ENCODE measurements at regions not wholly inside any gene's neighbourhood (a gene's known extent, or its start where the extent isn't known, plus 50 kb on each side); places are given as distances from the start of the nearest gene placed in this dataset.

- H3K36me3 ChIP-seq (ENCODE audit: control insufficient read depth in 2 of 2, extremely low read depth in 1 of 2, insufficient read depth in 2 of 2, low read length in 2 of 2) = no peaks in the 10 kb centered on the region
- no peak for FAIRE-seq
- no peaks in the 10 kb centered on the region for H3K4me1 ChIP-seq (ENCODE audit: control insufficient read depth, extremely low read depth, insufficient read depth, low read length)
- DNase-seq (ENCODE audit: low read depth, low spot score) = no peak
- H3K79me2 ChIP-seq (ENCODE audit: control insufficient read depth, insufficient read depth, low read length) = no peaks in the 10 kb centered on the region
- TF ChIP-seq MAX (IDR thresholded peaks at IDR 0.05; ENCODE audit: insufficient read depth, insufficient read length) (no peak), FOS (IDR thresholded peaks at IDR 0.05; ENCODE audit: borderline replicate concordance, insufficient read depth, low read length) (no peak), CTCF (IDR thresholded peaks at IDR 0.05; ENCODE audit: extremely low read depth in 1 of 2, insufficient read depth in 1 of 2, low read depth in 1 of 2, low read length in 2 of 2) (no peak), GATA2 (IDR thresholded peaks at IDR 0.05; ENCODE audit: insufficient read depth, insufficient read length, low read depth, low read length) (no peak), EZH2 (IDR thresholded peaks at IDR 0.05; ENCODE audit: borderline replicate concordance, low read depth, low read length, severe bottlenecking) (no peak), POLR2A (IDR thresholded peaks at IDR 0.05; ENCODE audit: low read depth, low read length) (no peak), MYC (IDR thresholded peaks at IDR 0.05; ENCODE audit: low read depth, low read length) (no peak), POLR2AphosphoS5 (IDR thresholded peaks at IDR 0.05; ENCODE audit: insufficient read depth, low read depth, low read length) (no peak), JUN (IDR thresholded peaks at IDR 0.05; ENCODE audit: borderline replicate concordance, insufficient read depth, insufficient read length, low read depth) (no peak)
- no peaks in the 10 kb centered on the region for H3K9me3 ChIP-seq (replicated peaks; ENCODE audit: control insufficient read depth, insufficient read depth, low read length)
- no peaks in the 10 kb centered on the region for H3K27me3 ChIP-seq (ENCODE audit: control insufficient read depth in 2 of 2, insufficient read depth in 2 of 2, low read length in 2 of 2)
- no TSS peak for BruUV-seq (replicated peaks)
- intact Hi-C loops (cut with micrococcal nuclease) (no loop called here), dilution Hi-C loops (cut with MboI; ENCODE audit: extremely low pct_ligation_motif_present, low sequenced_read_pairs) (no loop called here)
- ChIA-PET POLR2A (no interaction called here), CTCF (no interaction called here)
- no peak overlapping the region for H2AFZ ChIP-seq (ENCODE audit: low read depth, low read length)
- no peak overlapping the region for H3K4me3 ChIP-seq (replicated peaks in 1 of 3; ENCODE audit: insufficient read depth in 1 of 3, low read depth in 1 of 3, low read length in 3 of 3)
- H3K4me2 ChIP-seq (ENCODE audit: insufficient read depth, low read length) = no peak overlapping the region
- no peak overlapping the region for H3K27ac ChIP-seq (ENCODE audit: insufficient read depth, low read depth, low read length)
- no peak overlapping the region for H3K9ac ChIP-seq (replicated peaks; ENCODE audit: extremely low read depth, insufficient read depth, low read length)
- H4K20me1 ChIP-seq (replicated peaks; ENCODE audit: control insufficient read depth, extremely low read depth, insufficient read depth, low read length) = no peaks in the 10 kb centered on the region
- H3K9me1 ChIP-seq (replicated peaks; ENCODE audit: control insufficient read depth, extremely low read depth, insufficient read depth, low read length) = no peaks in the 10 kb centered on the region
Observed at GRCh38 chr4:96193061-96193460, 353.2 kb downstream of the PDHA2 start.
